ENCODE measurements at regions not wholly inside any gene's neighbourhood (a gene's known extent, or its start where the extent isn't known, plus 50 kb on each side); places are given as distances from the start of the nearest gene placed in this dataset.

GRCh38 chr16:64579712-64580111, 542.2 kb downstream of the CDH11 start:
- no peak for TF ChIP-seq CTCF (conservative IDR thresholded peaks at IDR 0.05)
- Mint-ChIP-seq H3K9me3 (no peaks in the 10 kb centered on the region), H3K36me3 (ENCODE audit: insufficient read depth in 1 of 3, low read depth in 3 of 3) (no peaks in the 10 kb centered on the region)

More at GRCh38 chr16:64579712-64580111, 542.2 kb downstream of the CDH11 start:
- H2BK20ac ChIP-seq (ENCODE audit: low read depth, low read length, poor library complexity, severe bottlenecking), result no peak overlapping the region
- no peaks in the 10 kb centered on the region for H3K27me3 ChIP-seq (ENCODE audit: insufficient read depth, low read length)
- H3K4me2 ChIP-seq (ENCODE audit: insufficient read depth, insufficient read length, low read length), result no peak overlapping the region
- no CpG with 5 or more reads among the region's 2 CpGs for WGBS (ENCODE audit: extremely low coverage, insufficient read length, low lambda C conversion rate)
- no peak overlapping the region for H2BK5ac ChIP-seq (ENCODE audit: insufficient read length, low read length)
- H3K4ac ChIP-seq (ENCODE audit: low read depth, low read length), result no peak overlapping the region
- H2AK5ac ChIP-seq (ENCODE audit: insufficient read length, low read length), result no peak overlapping the region
- no peaks in the 10 kb centered on the region for H3K9me3 ChIP-seq (ENCODE audit: control insufficient read depth, low read depth, low read length)
- H3K27ac ChIP-seq (ENCODE audit: insufficient read length, low read depth, low read length), result no peak overlapping the region
- H4K91ac ChIP-seq (ENCODE audit: insufficient read length, low read depth, low read length), result no peak overlapping the region
- H4K8ac ChIP-seq (replicated peaks; ENCODE audit: insufficient read length, low read depth, low read length), result no peak overlapping the region
- H3K27ac Mint-ChIP-seq, result no peak overlapping the region
- H3K23ac ChIP-seq (ENCODE audit: insufficient read length, low read depth, low read length), result no peak overlapping the region
- H4K20me1 ChIP-seq (ENCODE audit: control insufficient read depth, insufficient read depth, insufficient read length), result no peaks in the 10 kb centered on the region
- no peak overlapping the region for H2AFZ ChIP-seq (ENCODE audit: low read length)
- no peaks in the 10 kb centered on the region for H3K27me3 Mint-ChIP-seq (ENCODE audit: low read depth)
- H3K9ac ChIP-seq (ENCODE audit: extremely low read depth, insufficient read length, low read length), result no peak overlapping the region
- no peak overlapping the region for H3K4me3 Mint-ChIP-seq
- H3K14ac ChIP-seq (ENCODE audit: insufficient read depth, low read length), result no peak overlapping the region
- peaks cover 10 to 16% of the 10 kb centered on the region in 2 experiments for H3K4me1 Mint-ChIP-seq
- no peaks in the 10 kb centered on the region for H3K79me2 ChIP-seq (ENCODE audit: insufficient read depth, low read length)
- H2BK120ac ChIP-seq (ENCODE audit: low read depth, low read length, poor library complexity, severe bottlenecking), result no peak overlapping the region
- H3K18ac ChIP-seq (ENCODE audit: insufficient read length, low read depth, low read length), result no peak overlapping the region
- no peak overlapping the region for H2BK15ac ChIP-seq (ENCODE audit: low read depth, low read length)
- H2BK12ac ChIP-seq (ENCODE audit: insufficient read length, low read depth, low read length), result no peak overlapping the region
- H3K23me2 ChIP-seq (ENCODE audit: insufficient read length, low read depth, low read length, poor library complexity, severe bottlenecking), result no peaks in the 10 kb centered on the region
- no peak overlapping the region for H3K56ac ChIP-seq (ENCODE audit: insufficient read length, low read depth, low read length)
- no peak overlapping the region for H4K5ac ChIP-seq (ENCODE audit: insufficient read length, low read depth, low read length)
- no peak overlapping the region for H3T11ph ChIP-seq (ENCODE audit: low read length)
- H3K4me1 ChIP-seq (ENCODE audit: insufficient read depth, low read length), result no peaks in the 10 kb centered on the region
- no peaks in the 10 kb centered on the region for H3K79me1 ChIP-seq (ENCODE audit: insufficient read depth, low read depth, low read length, poor library complexity, severe bottlenecking)
- DNase-seq, result no peak

Data from H9 (cell line).